Pancreas (tissue), 10 donors: ENCODE measurements at regions not wholly inside any gene's neighbourhood (a gene's known extent, or its start where the extent isn't known, plus 50 kb on each side); places are given as distances from the start of the nearest gene placed in this dataset.
"Not testable (repeated sequence)": the region's sequence is repeated elsewhere in the genome, so short reads cannot be mapped to it uniquely, and the experiment has no call there.

ENCODE experiments used
- ATAC-seq, 4 donors: fragments of 200-7000 bp; cut with Tn5 transposase; one replicate each; pipeline versions ENCODE4 v1.8.0 to v1.9.1; 2020; ENCODE audit warnings: mild to moderate bottlenecking in 4 of 4, moderate library complexity in 4 of 4
- DNase-seq, 6 donors: peaks; one replicate each; pipeline ENCODE4 v3.0.0-alpha.2; 2020
- FAIRE-seq: peaks from 2 replicates; lab custom pipeline; 2012; peaks lifted over from hg19 to GRCh38; lab: Jason Lieb, UNC
- H3K27ac ChIP-seq, 4 donors: fragments of 200-600 bp; sonication (generic); 1 replicate in 3 of 4; 2 replicates in 1 of 4; pipeline versions ENCODE4 v1.5.0 to v1.8.0; 2020
- H3K27me3 ChIP-seq, 4 donors: fragments of 200-600 bp; one replicate each; pipeline ENCODE4 v1.8.0; 2021
- H3K36me3 ChIP-seq, 3 donors: fragments of 200-600 bp; sonication (generic) in 1 of 3; one replicate each; pipeline versions ENCODE4 v1.5.0 to v1.8.0; 2020 to 2021
- H3K4me1 ChIP-seq, 3 donors: fragments of 200-600 bp; one replicate each; pipeline ENCODE4 v1.8.0; 2021
- H3K4me3 ChIP-seq, 4 donors: fragments of 200-600 bp; sonication (generic) in 2 of 4; one replicate each; pipeline versions ENCODE4 v1.5.0 to v1.8.0; 2020 to 2021
- H3K9me3 ChIP-seq, 4 donors: fragments of 200-600 bp; one replicate each; pipeline ENCODE4 v1.8.0; 2021
- WGBS, 2 donors: extraction: QIAGEN DNeasy Blood & Tissue Kit; methylation state at CpG; one replicate each; pipeline ENCODE4 v1.1.7; 2013; 5-methylcytosine and 5-hydroxymethylcytosine counted together
- intact Hi-C, 3 donors: fragments of 100-400 bp; cut with DNase I; formaldehyde crosslinking; loops; one replicate each; pipeline versions ENCODE4 v1.11.1 to v1.14.2; 2022
- TF ChIP-seq, protein P1 (sequence below), 4 donors: fragments of 200-600 bp; sonication (generic) in 3 of 4; IDR thresholded peaks; one replicate each; pipeline versions ENCODE4 v1.5.0 to v1.8.0; 2021; ENCODE audit warnings: antibody characterized with exemption in 4 of 4
- donor health status: healthy with polysubstance abuse.
- donor health status: DM: no; HTN: no; CAD: no; lungs with moderate emphysema.
- donor health status: DM: no; HTN: no; CAD: no.
- donor health status: control.
- donor health status: control.
- donor health status: Bipolar disorder and iron deficiency.
- donor health status: DM: yes; HTN: yes; CAD: no.
- donor health status: DM: no; HTN: no; CAD: no.
- donor health status: DM: no; HTN: no; CAD: no.
- donor health status: DM: yes; HTN: yes; CAD: no.

DNA sequence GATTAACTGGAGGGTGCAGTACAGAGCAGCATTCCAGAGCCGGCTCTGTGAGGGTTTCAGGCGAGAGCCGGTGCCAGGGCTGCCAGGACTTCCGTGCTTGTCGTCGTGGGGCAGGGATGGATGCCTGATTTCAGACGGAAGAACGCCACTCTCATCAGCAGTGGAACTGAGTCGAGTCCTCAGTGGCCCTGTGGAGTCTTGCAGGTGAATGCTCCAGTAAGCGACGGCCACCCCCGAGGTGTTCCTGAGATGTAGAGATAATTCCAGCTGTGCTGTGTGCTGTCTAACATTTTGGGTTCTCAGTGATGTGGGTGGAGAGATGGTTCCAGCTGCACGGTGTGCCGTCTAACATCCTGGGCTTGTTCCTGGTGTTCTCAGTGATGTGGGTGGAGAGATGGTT lies 103.1 kb upstream of the ALKAL2 start:
- H3K9me3 ChIP-seq = no peaks in the 10 kb centered on the region
- no peak for DNase-seq
- H3K36me3 ChIP-seq = no peaks in the 10 kb centered on the region
- TF ChIP-seq, protein P1, sequence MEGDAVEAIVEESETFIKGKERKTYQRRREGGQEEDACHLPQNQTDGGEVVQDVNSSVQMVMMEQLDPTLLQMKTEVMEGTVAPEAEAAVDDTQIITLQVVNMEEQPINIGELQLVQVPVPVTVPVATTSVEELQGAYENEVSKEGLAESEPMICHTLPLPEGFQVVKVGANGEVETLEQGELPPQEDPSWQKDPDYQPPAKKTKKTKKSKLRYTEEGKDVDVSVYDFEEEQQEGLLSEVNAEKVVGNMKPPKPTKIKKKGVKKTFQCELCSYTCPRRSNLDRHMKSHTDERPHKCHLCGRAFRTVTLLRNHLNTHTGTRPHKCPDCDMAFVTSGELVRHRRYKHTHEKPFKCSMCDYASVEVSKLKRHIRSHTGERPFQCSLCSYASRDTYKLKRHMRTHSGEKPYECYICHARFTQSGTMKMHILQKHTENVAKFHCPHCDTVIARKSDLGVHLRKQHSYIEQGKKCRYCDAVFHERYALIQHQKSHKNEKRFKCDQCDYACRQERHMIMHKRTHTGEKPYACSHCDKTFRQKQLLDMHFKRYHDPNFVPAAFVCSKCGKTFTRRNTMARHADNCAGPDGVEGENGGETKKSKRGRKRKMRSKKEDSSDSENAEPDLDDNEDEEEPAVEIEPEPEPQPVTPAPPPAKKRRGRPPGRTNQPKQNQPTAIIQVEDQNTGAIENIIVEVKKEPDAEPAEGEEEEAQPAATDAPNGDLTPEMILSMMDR (IDR thresholded peaks at IDR 0.05) = no peak
- no peak for FAIRE-seq
- H3K4me3 ChIP-seq = no peak overlapping the region
- WGBS, 2 donors = 61 to 64% methylated on average over 14 of the region's 14 CpGs
- intact Hi-C loops = no loop called here
- H3K27ac ChIP-seq = no peak overlapping the region
- H3K27me3 ChIP-seq = no peaks in the 10 kb centered on the region
- ATAC-seq = no peak
- H3K4me1 ChIP-seq = no peaks in the 10 kb centered on the region

- H3K27me3 ChIP-seq, H3K4me1 ChIP-seq, ATAC-seq, H3K27ac ChIP-seq, H3K9me3 ChIP-seq, intact Hi-C loops, FAIRE-seq, H3K4me3 ChIP-seq, H3K36me3 ChIP-seq, DNase-seq: not testable (repeated sequence)
- WGBS, 2 donors = 91 to 96% methylated on average over 15 of the region's 15 CpGs
These were observed 102.1 kb upstream of the ALKAL2 start for GRCh38 chr2:389985-390384.

DNA sequence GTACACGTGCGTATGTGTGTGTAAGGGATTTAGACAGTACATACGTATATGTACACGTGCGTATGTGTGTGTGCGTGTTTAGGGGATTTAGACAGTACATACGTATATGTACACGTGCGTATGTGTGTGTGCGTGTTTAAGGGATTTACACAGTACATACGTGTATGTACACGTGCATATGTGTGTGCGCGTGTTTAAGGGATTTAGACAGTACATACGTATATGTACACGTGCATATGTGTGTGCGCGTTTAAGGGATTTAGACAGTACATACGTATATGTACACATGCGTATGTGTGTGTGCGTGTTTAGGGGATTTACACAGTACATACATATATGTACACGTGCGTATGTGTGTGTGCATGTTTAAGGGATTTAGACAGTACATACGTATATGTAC lies 100.9 kb upstream of the ALKAL2 start:
- intact Hi-C loops, DNase-seq, ATAC-seq, H3K27ac ChIP-seq, H3K36me3 ChIP-seq, H3K4me3 ChIP-seq, H3K4me1 ChIP-seq, H3K9me3 ChIP-seq, H3K27me3 ChIP-seq, FAIRE-seq: not testable (repeated sequence)
- WGBS, 2 donors = 93 to 96% methylated on average over 24 of the region's 24 CpGs

DNA sequence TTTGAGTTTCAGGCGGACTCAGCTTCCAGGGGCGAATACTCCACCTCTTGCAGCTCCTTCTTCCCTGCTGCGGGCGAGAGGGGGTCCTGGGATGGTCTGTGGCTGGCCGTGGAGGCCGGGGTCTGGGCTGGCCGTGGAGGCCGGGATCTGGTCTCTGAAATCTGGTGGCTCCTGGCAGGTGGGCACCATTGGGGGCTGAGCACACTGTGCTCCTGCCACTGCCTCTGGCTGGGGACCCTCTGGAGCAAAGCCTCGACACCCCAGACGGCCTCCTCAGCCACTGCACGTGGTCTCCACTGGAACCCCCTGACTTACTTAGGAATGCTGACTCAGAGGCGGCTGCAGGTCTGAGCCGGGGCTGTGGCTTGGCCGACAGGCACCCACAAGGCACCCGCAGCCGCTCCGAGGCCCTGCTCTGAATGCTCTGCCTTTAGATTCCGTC lies 100.1 kb upstream of the ALKAL2 start:
- 81 to 89% methylated on average over 18 of the region's 18 CpGs for WGBS, 2 donors
- no peaks in the 10 kb centered on the region for H3K9me3 ChIP-seq
- TF ChIP-seq, protein P1 (IDR thresholded peaks at IDR 0.05) = no peak
- no peak for DNase-seq
- ATAC-seq = no peak
- no peaks in the 10 kb centered on the region for H3K36me3 ChIP-seq
- H3K4me1 ChIP-seq = no peaks in the 10 kb centered on the region
- H3K27ac ChIP-seq = no peak overlapping the region
- intact Hi-C loops = no loop called here
- H3K4me3 ChIP-seq = no peak overlapping the region
- no peak for FAIRE-seq
- H3K27me3 ChIP-seq = no peaks in the 10 kb centered on the region

- 79 to 81% methylated on average over 6 to 10 of the region's 10 CpGs for WGBS, 2 donors
These were observed 98.7 kb upstream of the ALKAL2 start for GRCh38 chr2:386406-387103.

GRCh38 chr2:385785-386184 lies 97.9 kb upstream of the ALKAL2 start:
- Histone ChIP-seq H3K36me3 (no peaks in the 10 kb centered on the region), H3K4me1 (no peaks in the 10 kb centered on the region), H3K4me3 (no peak overlapping the region), H3K27me3 (no peaks in the 10 kb centered on the region), H3K9me3 (no peaks in the 10 kb centered on the region), H3K27ac (no peak overlapping the region)
- ATAC-seq (no peak), FAIRE-seq (no peak), DNase-seq (no peak)
- WGBS, 2 donors = 63 to 71% methylated on average over 6 of the region's 6 CpGs
- intact Hi-C loops = no loop called here
- TF ChIP-seq, protein P1 (IDR thresholded peaks at IDR 0.05) = no peak

More at GRCh38 chr2:386406-387103, 98.7 kb upstream of the ALKAL2 start:
- Histone ChIP-seq H3K4me3 (no peak overlapping the region), H3K9me3 (no peaks in the 10 kb centered on the region), H3K36me3 (no peaks in the 10 kb centered on the region), H3K27ac (no peak overlapping the region), H3K4me1 (no peaks in the 10 kb centered on the region), H3K27me3 (no peaks in the 10 kb centered on the region)
- no peak for FAIRE-seq
- no peak for ATAC-seq
- intact Hi-C loops = no loop called here
- no peak for DNase-seq
- TF ChIP-seq, protein P1 (IDR thresholded peaks at IDR 0.05) = no peak
